ENCODE measurements at regions not wholly inside any gene's neighbourhood (a gene's known extent, or its start where the extent isn't known, plus 50 kb on each side); places are given as distances from the start of the nearest gene placed in this dataset.
"Not testable (repeated sequence)": the region's sequence is repeated elsewhere in the genome, so short reads cannot be mapped to it uniquely, and the experiment has no call there.

GRCh38 chr5:138702166-138703077 is 50.8 kb upstream of the CTNNA1 start:
- no peak for DNase-seq

DNA sequence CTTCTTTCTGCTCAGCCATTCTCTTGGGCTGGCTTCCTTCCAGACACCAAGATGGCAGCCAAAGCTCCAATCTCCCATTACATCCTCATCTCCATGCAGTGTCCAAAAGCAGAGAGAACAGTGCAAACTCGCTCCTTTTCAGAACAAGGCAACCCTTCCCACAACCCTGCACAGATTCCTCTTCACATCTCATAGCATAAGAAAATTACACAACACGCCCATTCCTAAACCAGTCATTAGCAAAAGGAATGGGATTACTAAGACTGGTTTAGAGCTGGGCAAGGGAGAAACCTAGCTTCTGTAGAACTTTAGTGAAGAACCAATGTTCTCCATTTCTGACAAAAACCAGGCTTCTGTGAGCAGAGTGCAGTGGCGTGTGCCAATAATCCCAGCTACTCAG is 51.5 kb upstream of the CTNNA1 start:
- no peak for DNase-seq

GRCh38 chr5:138700581-138701362 is 52.5 kb upstream of the CTNNA1 start:
- DNase-seq: no peak

DNA sequence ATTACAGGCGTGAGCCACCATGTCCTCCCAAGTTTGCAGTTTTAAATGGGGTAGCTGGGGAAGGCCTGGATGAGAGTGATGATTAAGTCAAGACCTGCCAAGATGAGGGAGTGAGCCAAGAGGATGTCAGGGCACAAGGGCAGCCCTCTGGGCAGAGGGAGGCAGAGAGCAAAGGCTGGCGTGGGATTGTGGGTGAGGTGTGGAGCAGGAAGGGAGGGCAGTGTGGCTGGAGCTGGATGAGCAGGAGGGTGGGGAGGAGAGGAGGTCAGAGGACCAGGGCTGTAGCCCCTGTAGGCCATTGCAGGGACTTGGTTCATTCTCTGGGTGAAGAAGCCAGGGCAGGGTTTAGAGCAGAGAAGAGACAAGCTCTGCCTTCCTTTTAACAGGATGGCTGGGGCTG is 53.7 kb upstream of the CTNNA1 start:
- DNase-seq: no peak

- DNase-seq: no peak
These were observed 54.5 kb upstream of the CTNNA1 start for GRCh38 chr5:138698713-138699112.

- no peak for DNase-seq
These were observed 55.4 kb upstream of the CTNNA1 start for GRCh38 chr5:138697720-138698360.

DNA sequence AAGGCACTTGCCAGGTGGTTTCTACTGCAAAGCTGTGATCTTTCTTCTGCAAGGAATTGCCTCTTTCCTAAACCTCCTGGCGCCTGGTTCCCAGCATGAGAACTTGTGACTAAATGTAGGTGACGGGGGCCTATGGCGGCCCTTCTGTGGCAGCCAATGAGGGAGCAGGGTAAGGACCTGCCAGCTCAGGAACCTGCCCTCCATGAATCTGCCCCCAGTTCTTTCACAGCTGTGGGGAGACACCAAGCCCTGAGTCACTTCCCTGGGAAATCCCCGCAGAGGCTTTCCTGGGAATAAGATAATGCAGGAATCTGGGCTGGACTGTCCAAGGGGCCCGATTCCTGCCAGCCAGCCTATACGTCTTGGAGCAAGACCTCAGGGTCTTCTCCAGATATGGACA is 56.7 kb upstream of the CTNNA1 start:
- DNase-seq: no peak

GRCh38 chr5:138695781-138696180 is 57.4 kb upstream of the CTNNA1 start:
- no peak for DNase-seq

DNA sequence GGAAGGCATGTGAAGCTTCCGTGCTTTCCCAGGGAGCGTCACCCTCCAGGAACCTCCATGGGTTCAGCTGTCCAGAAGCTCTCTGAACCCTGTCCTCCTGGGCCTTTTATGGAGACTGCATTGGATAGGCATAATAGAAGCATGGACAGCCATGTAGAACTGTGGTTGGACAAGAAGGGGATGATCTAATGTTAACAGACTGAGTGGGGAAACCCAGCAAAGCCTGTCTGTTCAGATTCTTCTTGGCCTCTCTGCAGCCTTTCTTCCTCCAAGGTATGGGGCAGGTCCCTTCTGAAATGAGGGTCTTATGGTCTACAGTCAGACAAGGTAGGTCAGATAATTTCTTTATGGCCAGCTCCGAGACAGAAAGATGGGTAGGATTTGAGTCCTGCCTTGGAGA is 59.1 kb upstream of the CTNNA1 start:
- no peak for DNase-seq

- no peak for DNase-seq
These were observed 60.9 kb upstream of the CTNNA1 start for GRCh38 chr5:138692370-138692769.

DNA sequence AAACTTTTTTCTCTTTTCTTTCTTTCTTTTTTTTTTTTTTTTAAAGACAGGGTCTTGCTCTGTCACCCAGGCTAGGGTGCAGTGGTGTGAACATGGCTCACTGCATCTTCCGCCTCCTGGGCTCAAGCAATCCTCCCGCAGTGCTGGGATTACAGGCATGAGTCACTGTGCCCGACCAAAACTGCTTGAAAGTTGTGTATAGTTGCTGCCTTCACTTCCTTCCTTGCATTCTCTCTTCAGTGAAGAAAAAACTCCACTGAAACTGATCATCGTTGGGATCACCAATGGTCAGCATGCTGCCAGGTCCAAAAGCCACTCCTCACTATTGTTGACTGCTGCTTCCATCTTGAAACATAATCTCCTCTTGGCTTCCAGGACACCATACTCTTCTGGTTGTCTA is 66.6 kb upstream of the CTNNA1 start:
- DNase-seq: no peak

DNA sequence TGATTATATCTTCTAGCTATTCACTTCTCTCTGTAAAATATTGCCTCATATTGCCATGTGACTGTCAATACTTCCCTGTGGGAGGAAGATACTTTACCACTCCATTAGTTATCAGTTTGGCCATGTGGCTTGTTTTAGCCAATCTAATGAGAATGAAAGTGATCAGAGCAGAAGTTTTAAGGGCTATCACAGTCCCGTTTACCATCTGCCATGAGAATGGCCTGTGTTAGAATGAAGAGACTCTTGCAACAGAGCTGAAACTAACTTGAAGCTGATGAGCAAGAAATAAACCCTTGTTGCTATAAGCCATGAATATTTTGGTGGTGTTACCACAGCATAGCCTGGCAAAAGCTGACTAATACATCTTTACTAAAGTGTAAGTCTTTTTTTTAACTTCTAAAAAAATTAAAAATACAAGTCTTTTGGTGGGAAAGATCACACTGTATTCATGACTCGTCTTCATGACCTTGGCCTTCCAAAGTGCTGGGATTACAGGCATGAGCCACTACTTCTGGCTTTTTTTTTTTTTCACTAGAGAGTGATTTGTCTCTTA is 68.0 kb upstream of the CTNNA1 start:
- no peak for DNase-seq

DNA sequence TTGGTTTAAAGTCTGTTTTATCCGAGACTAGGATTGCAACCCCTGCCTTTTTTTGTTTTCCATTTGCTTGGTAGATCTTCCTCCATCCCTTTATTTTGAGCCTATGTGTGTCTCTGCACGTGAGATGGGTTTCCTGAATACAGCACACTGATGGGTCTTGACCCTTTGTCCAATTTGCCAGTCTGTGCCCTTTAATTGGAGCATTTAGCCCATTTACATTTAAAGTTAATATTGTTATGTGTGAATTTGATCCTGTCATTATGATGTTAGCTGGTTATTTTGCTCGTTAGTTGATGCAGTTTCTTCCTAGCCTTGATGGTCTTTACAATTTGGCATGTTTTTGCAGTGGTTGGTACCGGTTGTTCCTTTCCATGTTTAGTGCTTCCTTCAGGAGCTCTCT is 70.8 kb upstream of the CTNNA1 start:
- DNase-seq: not testable (repeated sequence)

DNA sequence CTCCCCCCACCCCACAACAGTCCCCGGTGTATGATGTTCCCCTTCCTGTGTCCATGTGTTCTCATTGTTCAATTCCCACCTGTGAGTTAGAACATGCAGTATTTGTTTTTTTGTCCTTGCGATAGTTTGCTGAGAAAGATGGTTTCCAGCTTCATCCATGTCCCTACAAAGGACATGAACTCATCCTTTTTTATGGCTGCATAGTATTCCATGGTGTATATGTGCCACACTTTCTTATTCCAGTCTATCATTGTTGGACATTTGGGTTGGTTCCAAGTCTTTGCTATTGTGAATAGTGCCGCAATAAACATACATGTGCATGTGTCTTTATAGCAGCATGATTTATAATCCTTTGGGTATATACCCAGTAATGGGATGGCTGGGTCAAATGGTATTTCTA is 74.4 kb upstream of the CTNNA1 start:
- DNase-seq: not testable (repeated sequence)

GRCh38 chr5:138677782-138678181 is 75.4 kb upstream of the CTNNA1 start:
- no peak for DNase-seq

GRCh38 chr5:138676556-138677193 is 76.5 kb upstream of the CTNNA1 start:
- no peak for DNase-seq

GRCh38 chr5:138676002-138676401 is 77.2 kb upstream of the CTNNA1 start:
- no peak for DNase-seq

GRCh38 chr5:138668451-138669380 is 84.5 kb upstream of the CTNNA1 start:
- DNase-seq: no peak

GRCh38 chr5:138667782-138668331 is 85.4 kb upstream of the CTNNA1 start:
- not testable (repeated sequence) for DNase-seq

DNA sequence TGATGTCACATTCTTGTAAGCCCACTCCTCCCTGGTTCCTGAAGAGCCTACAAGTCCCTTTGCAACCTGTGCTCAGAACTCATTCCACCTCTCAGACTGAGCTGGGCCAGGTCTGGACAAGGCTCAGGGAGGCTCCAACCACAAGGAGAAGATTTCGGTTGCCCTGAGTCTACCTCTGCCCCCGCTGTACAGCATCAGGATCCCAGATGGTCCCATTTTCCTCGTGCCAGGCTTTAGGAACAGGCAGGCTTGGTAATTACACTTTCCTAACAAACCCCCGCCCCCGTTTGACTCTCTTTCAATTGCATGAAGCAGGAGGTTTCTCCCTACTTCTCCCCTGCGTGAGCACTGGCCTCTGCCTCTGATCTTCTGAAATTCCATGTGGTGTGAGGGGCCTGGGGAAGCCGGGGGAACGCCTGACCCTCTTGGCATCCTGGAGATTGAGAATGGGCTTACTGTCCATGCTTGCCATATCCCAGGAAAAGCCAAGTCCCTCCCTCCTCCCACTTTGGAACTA is 86.9 kb upstream of the CTNNA1 start:
- DNase-seq: no peak

- DNase-seq: no peak
These were observed 88.0 kb upstream of the CTNNA1 start for GRCh38 chr5:138665261-138665660.
